ENCODE measurements at regions not wholly inside any gene's neighbourhood (a gene's known extent, or its start where the extent isn't known, plus 50 kb on each side); places are given as distances from the start of the nearest gene placed in this dataset.
"Not testable (repeated sequence)": the region's sequence is repeated elsewhere in the genome, so short reads cannot be mapped to it uniquely, and the experiment has no call there.

GRCh38 chr4:104930745-104931736 is 215.6 kb upstream of the TET2 start:
- H3K27ac ChIP-seq; intact Hi-C loops (cut with DNase I); H3K9me3 ChIP-seq (replicated peaks in 1 of 3); H3K36me3 ChIP-seq (replicated peaks in 1 of 2); H3K27me3 ChIP-seq; H3K4me1 ChIP-seq (replicated peaks in 1 of 2); H3K4me3 ChIP-seq: not testable (repeated sequence)
- WGBS, 4 donors: 46 to 58% (median 48%) methylated on average over 2 to 5 of the region's 5 CpGs
- DNase-seq: peak in 6 of 7 donors; percentile 16 to 56 (median 25)
- TF ChIP-seq CTCF (IDR thresholded peaks at IDR 0.05): peak in 2 of 6 experiments; percentile 19 to 25

GRCh38 chr4:104938624-104939023 is 208.1 kb upstream of the TET2 start:
- Histone ChIP-seq H3K36me3 (replicated peaks in 1 of 2) (no peaks in the 10 kb centered on the region), H3K4me3 (no peak overlapping the region), H3K9me3 (replicated peaks in 1 of 3) (no peaks in the 10 kb centered on the region), H3K4me1 (replicated peaks in 1 of 2) (no peaks in the 10 kb centered on the region), H3K27ac (no peak overlapping the region), H3K27me3 (no peaks in the 10 kb centered on the region)
- 88 to 100% (median 93%) methylated on average over 1 of the region's 1 CpG for WGBS, 4 donors
- no peak for DNase-seq
- intact Hi-C loops (cut with DNase I): no loop called here
- no peak for TF ChIP-seq POLR2A (IDR thresholded peaks at IDR 0.05)
- no peak for TF ChIP-seq CTCF (IDR thresholded peaks at IDR 0.05)

GRCh38 chr4:104940927-104941326 is 205.7 kb upstream of the TET2 start:
- H3K36me3 ChIP-seq (replicated peaks in 1 of 2): no peaks in the 10 kb centered on the region
- intact Hi-C loops (cut with DNase I): no loop called here
- H3K4me3 ChIP-seq: no peak overlapping the region
- no peaks in the 10 kb centered on the region for H3K9me3 ChIP-seq (replicated peaks in 1 of 3)
- no peak overlapping the region for H3K27ac ChIP-seq
- no peak for DNase-seq
- no peaks in the 10 kb centered on the region for H3K4me1 ChIP-seq (replicated peaks in 1 of 2)
- H3K27me3 ChIP-seq: no peaks in the 10 kb centered on the region
- WGBS, 4 donors: 70 to 83% (median 79%) methylated on average over 2 of the region's 2 CpGs
- TF ChIP-seq POLR2A (IDR thresholded peaks at IDR 0.05) (no peak), CTCF (IDR thresholded peaks at IDR 0.05) (no peak)

DNA sequence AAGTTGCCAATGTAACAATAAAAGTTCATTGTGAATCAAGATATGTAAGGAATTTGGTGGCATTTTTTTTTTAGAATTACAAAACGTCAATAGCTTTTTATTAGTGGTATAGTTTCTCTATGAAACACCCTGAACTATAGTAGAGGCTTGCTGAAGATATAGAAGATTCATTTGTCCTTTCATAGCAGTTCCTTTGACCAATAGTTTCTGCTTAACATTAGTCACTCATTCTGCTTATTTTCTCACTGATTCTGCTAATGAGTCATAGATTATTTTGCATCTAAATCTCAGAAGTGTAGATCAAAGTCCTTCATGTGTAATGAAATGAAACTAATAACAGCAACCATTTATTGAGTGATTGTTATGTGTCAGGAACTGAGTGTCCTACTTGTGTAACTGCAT is 205.0 kb upstream of the TET2 start:
- no peaks in the 10 kb centered on the region for H3K36me3 ChIP-seq (replicated peaks in 1 of 2)
- 33 to 39% (median 38%) methylated on average over 1 of the region's 1 CpG for WGBS, 4 donors
- DNase-seq: no peak
- H3K27ac ChIP-seq: no peak overlapping the region
- no peaks in the 10 kb centered on the region for H3K4me1 ChIP-seq (replicated peaks in 1 of 2)
- no peaks in the 10 kb centered on the region for H3K27me3 ChIP-seq
- intact Hi-C loops (cut with DNase I): no loop called here
- no peak overlapping the region for H3K4me3 ChIP-seq
- H3K9me3 ChIP-seq (replicated peaks in 1 of 3): no peaks in the 10 kb centered on the region
- TF ChIP-seq CTCF (IDR thresholded peaks at IDR 0.05) (no peak), POLR2A (IDR thresholded peaks at IDR 0.05) (no peak)

Measured in adrenal gland (tissue), 9 donors.